IMR-90 (cell line): ENCODE measurements at regions not wholly inside any gene's neighbourhood (a gene's known extent, or its start where the extent isn't known, plus 50 kb on each side); places are given as distances from the start of the nearest gene placed in this dataset.

Source experiments
- ATAC-seq: fragments of 200-7000 bp; cut with Tn5 transposase; 2 replicates; pipeline ENCODE4 v1.9.1; 2020; ENCODE audit warnings: low read depth, mild to moderate bottlenecking, moderate library complexity
- BruUV-seq: library from RNA; stranded (reverse); fragments of 400-500 nt; replicated peaks from 2 replicates; lab custom pipeline; 2021; lab: Mats Ljungman, UMichigan
- CTCF ChIA-PET: fragments of 300-600 bp; formaldehyde crosslinking; extraction: SDS; loops from one replicate; lab custom pipeline; 2021; ENCODE audit warnings: antibody characterized with exemption; lab: Yijun Ruan, JAX
- POLR2A ChIA-PET: fragments of 300-600 bp; sonication (Branson Sonifier 250); formaldehyde crosslinking; loops from one replicate; lab custom pipeline; 2022; ENCODE audit warnings: antibody characterized with exemption; ENCODE audit not compliant: unreplicated experiment; lab: Charles Lee
- DNase-seq: peaks from one replicate; pipeline ENCODE4 v3.0.0; 2013
- H2AFZ ChIP-seq: replicated peaks from 2 replicates; pipeline ENCODE3; 2013; ENCODE audit warnings: low read length, mild to moderate bottlenecking; ENCODE audit not compliant: poor library complexity
- H2AK5ac ChIP-seq: 2 replicates; pipeline ENCODE4 v1.6.1; 2013; ENCODE audit warnings: low read depth, low read length, inconsistent platforms
- H2AK9ac ChIP-seq: replicated peaks from 2 replicates; pipeline ENCODE3; 2013; ENCODE audit warnings: mild to moderate bottlenecking, low read depth, low read length, moderate library complexity; ENCODE audit not compliant: poor library complexity
- H2BK120ac ChIP-seq: 2 replicates; pipeline ENCODE4 v1.6.1; 2013; ENCODE audit warnings: low read depth, low read length, inconsistent platforms
- H2BK15ac ChIP-seq: 3 replicates; pipeline ENCODE4 v1.6.1; 2013; ENCODE audit warnings: low read depth, low read length, inconsistent platforms
- H2BK20ac ChIP-seq: 2 replicates; pipeline ENCODE4 v1.6.1; 2013; ENCODE audit warnings: low read depth, mild to moderate bottlenecking, inconsistent platforms, low read length, moderate library complexity
- H2BK5ac ChIP-seq: 2 replicates; pipeline ENCODE4 v1.6.1; 2013; ENCODE audit warnings: mild to moderate bottlenecking, low read depth, low read length, inconsistent platforms; ENCODE audit not compliant: poor library complexity, severe bottlenecking
- H3K14ac ChIP-seq: replicated peaks from 2 replicates; pipeline ENCODE4 v1.6.1; 2013; ENCODE audit warnings: low read depth, low read length, inconsistent platforms
- H3K18ac ChIP-seq: 2 replicates; pipeline ENCODE4 v1.6.1; 2013; ENCODE audit warnings: low read depth, low read length, control low read depth
- H3K23ac ChIP-seq: 2 replicates; pipeline ENCODE4 v1.6.1; 2013; ENCODE audit warnings: low read depth, low read length, inconsistent platforms
- H3K27ac ChIP-seq: 2 replicates; pipeline ENCODE4 v1.5.1; 2013; ENCODE audit warnings: mild to moderate bottlenecking, control low read depth, low read length; ENCODE audit not compliant: insufficient read depth
- H3K27me3 ChIP-seq: 2 replicates; pipeline ENCODE4 v1.6.1; 2013; ENCODE audit warnings: low read length; ENCODE audit not compliant: control insufficient read depth, insufficient read depth
- H3K36me3 ChIP-seq: 2 replicates; pipeline ENCODE4 v1.6.1; 2013; ENCODE audit warnings: low read length, mixed read lengths; ENCODE audit not compliant: control insufficient read depth, insufficient read depth
- H3K4ac ChIP-seq: 2 replicates; pipeline ENCODE4 v1.6.1; 2013; ENCODE audit warnings: low read depth, low read length, inconsistent platforms
- H3K4me1 ChIP-seq: 2 replicates; pipeline ENCODE4 v1.6.1; 2013; ENCODE audit warnings: low read length, mixed read lengths; ENCODE audit not compliant: control insufficient read depth, insufficient read depth
- H3K4me2 ChIP-seq: 2 replicates; pipeline ENCODE4 v1.6.1; 2013; ENCODE audit warnings: low read depth, mild to moderate bottlenecking, control low read depth, low read length, moderate library complexity
- H3K4me3 ChIP-seq: 2 replicates; pipeline ENCODE4 v1.5.1; 2013; ENCODE audit warnings: low read depth, mild to moderate bottlenecking, control low read depth, low read length, moderate library complexity; ENCODE audit not compliant: insufficient read depth
- H3K56ac ChIP-seq: 2 replicates; pipeline ENCODE4 v1.6.1; 2013; ENCODE audit warnings: low read length, inconsistent platforms; ENCODE audit not compliant: insufficient read depth; ENCODE audit errors: extremely low read depth
- H3K79me1 ChIP-seq, 2 experiments: 2 replicates each; pipeline ENCODE4 v1.6.1; 2013; ENCODE audit warnings: low read length in 2 of 2, inconsistent platforms in 1 of 2, low read depth in 1 of 2
- H3K9ac ChIP-seq: 2 replicates; pipeline ENCODE4 v1.6.1; 2013; ENCODE audit warnings: low read depth, low read length, control low read depth
- H3K9me1 ChIP-seq: 2 replicates; pipeline ENCODE4 v1.6.1; 2013; ENCODE audit warnings: low read length, inconsistent platforms; ENCODE audit not compliant: insufficient read depth
- H3K9me3 ChIP-seq: 2 replicates; pipeline ENCODE4 v1.6.1; 2013; ENCODE audit warnings: low read length; ENCODE audit not compliant: control insufficient read depth, insufficient read depth
- H4K20me1 ChIP-seq: 2 replicates; pipeline ENCODE4 v1.6.1; 2013; ENCODE audit warnings: low read length, inconsistent platforms; ENCODE audit not compliant: insufficient read depth
- H4K5ac ChIP-seq: 2 replicates; pipeline ENCODE4 v1.6.1; 2013; ENCODE audit warnings: mild to moderate bottlenecking, low read depth, low read length, control low read depth
- H4K8ac ChIP-seq, 2 experiments: 2 replicates each; pipeline ENCODE4 v1.6.1; 2013; ENCODE audit warnings: low read depth in 2 of 2, low read length in 2 of 2, control low read depth in 1 of 2, inconsistent platforms in 1 of 2
- H4K91ac ChIP-seq: 2 replicates; pipeline ENCODE4 v1.6.1; 2013; ENCODE audit warnings: low read depth, low read length, inconsistent platforms; ENCODE audit not compliant: insufficient read depth
- BHLHE40 ChIP-seq: fragments of 150-350 bp; IDR thresholded peaks from 2 replicates; pipeline ENCODE4 v1.6.1; 2016; ENCODE audit warnings: mild to moderate bottlenecking, low read depth, low read length
- CEBPB ChIP-seq: IDR thresholded peaks from 2 replicates; pipeline ENCODE4 v1.6.1; 2012; ENCODE audit warnings: low read depth, low read length, improper control_type of control experiment
- CHD1 ChIP-seq: IDR thresholded peaks from 2 replicates; pipeline ENCODE4 v1.6.1; 2012; ENCODE audit warnings: low read depth, low read length, improper control_type of control experiment
- ELK1 ChIP-seq: fragments of 150-350 bp; IDR thresholded peaks from 2 replicates; pipeline ENCODE4 v1.6.1; 2016; ENCODE audit warnings: low read depth, mild to moderate bottlenecking, low read length, moderate library complexity, borderline replicate concordance
- MAFK ChIP-seq: IDR thresholded peaks from 2 replicates; pipeline ENCODE4 v1.6.1; 2012; ENCODE audit warnings: low read depth, low read length, improper control_type of control experiment
- MAZ ChIP-seq: IDR thresholded peaks from 2 replicates; pipeline ENCODE4 v1.6.1; 2012; ENCODE audit warnings: low read depth, mild to moderate bottlenecking, low read length, improper control_type of control experiment, moderate library complexity, borderline replicate concordance
- NFE2L2 ChIP-seq: fragments of 150-350 bp; IDR thresholded peaks from 2 replicates; pipeline ENCODE4 v1.6.1; 2016; ENCODE audit warnings: low read depth, mild to moderate bottlenecking, low read length
- POLR2A ChIP-seq: IDR thresholded peaks from 2 replicates; pipeline ENCODE4 v1.6.1; 2012; ENCODE audit warnings: mild to moderate bottlenecking, low read depth, low read length
- RAD21 ChIP-seq: IDR thresholded peaks from 2 replicates; pipeline ENCODE4 v1.6.1; 2012; ENCODE audit warnings: low read length, improper control_type of control experiment
- RCOR1 ChIP-seq: IDR thresholded peaks from 2 replicates; pipeline ENCODE4 v1.6.1; 2012; ENCODE audit warnings: mild to moderate bottlenecking, low read length, improper control_type of control experiment; ENCODE audit not compliant: insufficient replicate concordance
- RFX5 ChIP-seq: IDR thresholded peaks from 2 replicates; pipeline ENCODE4 v1.8.0; 2012; ENCODE audit warnings: low read depth, mild to moderate bottlenecking, low read length, moderate library complexity
- USF2 ChIP-seq: fragments of 150-350 bp; IDR thresholded peaks from 2 replicates; pipeline ENCODE4 v1.6.1; 2017; ENCODE audit warnings: mild to moderate bottlenecking, antibody characterized with exemption, low read length, low read depth
- whole genome bisulfite sequencing, 2 experiments: methylation state at CpG; one replicate each; pipeline versions ENCODE4 v1.1.5 to v1.1.7; 2013; ENCODE audit warnings: missing lambda C conversion rate in 2 of 2; ENCODE audit not compliant: insufficient read length in 1 of 2; ENCODE audit errors: extremely low coverage in 2 of 2; 5-methylcytosine and 5-hydroxymethylcytosine counted together
- dilution Hi-C: fragments of 300-500 bp; cut with HindIII; formaldehyde crosslinking; loops from one replicate; pipeline ENCODE4 v1.14.3; 2018; ENCODE audit warnings: low sequenced_read_pairs; ENCODE audit not compliant: unreplicated experiment
- in situ Hi-C: fragments of 300-500 bp; cut with MboI; formaldehyde crosslinking; loops from 3 replicates; pipeline ENCODE4 v1.14.3; 2019; ENCODE audit warnings: low sequenced_read_pairs, inconsistent platforms, mixed read lengths
- intact Hi-C: fragments of 100-400 bp; cut with micrococcal nuclease; formaldehyde crosslinking; loops from 2 replicates; pipeline ENCODE4 v1.10.0; 2022

- Histone ChIP-seq H2BK20ac (no peak overlapping the region), H2AK9ac (no peak overlapping the region), H3K4me2 (no peak overlapping the region), H3K56ac (no peak overlapping the region), H4K20me1 (no peaks in the 10 kb centered on the region), H2BK15ac (no peak overlapping the region), H3K4me1 (no peaks in the 10 kb centered on the region), H3K18ac (no peak overlapping the region), H3K4me3 (no peak overlapping the region), H4K5ac (no peak overlapping the region), H3K9me3 (no peaks in the 10 kb centered on the region), H2AFZ (no peak overlapping the region), H3K23ac (no peak overlapping the region), H3K79me1 (no peaks in the 10 kb centered on the region), H3K36me3 (no peaks in the 10 kb centered on the region), H2BK120ac (no peak overlapping the region), H2BK5ac (no peak overlapping the region), H3K27ac (no peak overlapping the region), H3K27me3 (no peaks in the 10 kb centered on the region), H3K9ac (no peak overlapping the region), H4K8ac (no peak overlapping the region), H3K14ac (no peak overlapping the region), H4K91ac (no peak overlapping the region), H3K4ac (no peak overlapping the region), H3K9me1 (no peaks in the 10 kb centered on the region), H2AK5ac (no peak overlapping the region)
- WGBS, 2 experiments: no CpG with 5 or more reads among the region's 4 CpGs
- dilution Hi-C loops: no loop called here
- TF ChIP-seq CEBPB (no peak), RFX5 (no peak), BHLHE40 (no peak), RAD21 (no peak), RCOR1 (no peak), MAFK (no peak), CHD1 (no peak), MAZ (no peak), POLR2A (no peak), USF2 (no peak), ELK1 (no peak), NFE2L2 (no peak)
- in situ Hi-C loops: no loop called here
- intact Hi-C loops: no loop called here
- POLR2A ChIA-PET: no interaction called here
- DNase-seq (no peak), ATAC-seq (no peak)
- CTCF ChIA-PET: no interaction called here
- no TSS peak for BruUV-seq
These were observed 420.0 kb upstream of the CBLB start for GRCh38 chr3:106288781-106289180.
